Type B pancreatic cell (in vitro differentiated cells): ENCODE measurements at regions not wholly inside any gene's neighbourhood (a gene's known extent, or its start where the extent isn't known, plus 50 kb on each side); places are given as distances from the start of the nearest gene placed in this dataset.
"Not testable (repeated sequence)": the region's sequence is repeated elsewhere in the genome, so short reads cannot be mapped to it uniquely, and the experiment has no call there.

Experiments
- DNase-seq: peaks from one replicate; pipeline ENCODE4 v3.0.0; 2021; ENCODE audit warnings: mixed read lengths; ENCODE audit not compliant: unreplicated experiment; ENCODE audit errors: extremely low spot score
- H3K27ac Mint-ChIP-seq: 2 replicates; pipeline ENCODE4 v1.8.0; 2021; ENCODE audit warnings: mild to moderate bottlenecking, mixed read lengths
- H3K27me3 Mint-ChIP-seq: 2 replicates; pipeline ENCODE4 v1.8.0; 2021; ENCODE audit warnings: mixed read lengths
- H3K36me3 Mint-ChIP-seq: 2 replicates; pipeline ENCODE4 v1.8.0; 2021; ENCODE audit warnings: mixed read lengths
- H3K4me1 Mint-ChIP-seq: one replicate; pipeline ENCODE4 v1.8.0; 2021; ENCODE audit warnings: mixed read lengths; ENCODE audit not compliant: unreplicated experiment
- H3K4me3 Mint-ChIP-seq: 2 replicates; pipeline ENCODE4 v1.8.0; 2021; ENCODE audit warnings: mild to moderate bottlenecking, mixed read lengths
- H3K9me3 Mint-ChIP-seq: 2 replicates; pipeline ENCODE4 v1.8.0; 2021; ENCODE audit warnings: mixed read lengths

GRCh38 chr2:91559269-91559668, 2867.8 kb downstream of the RPIA start:
- not testable (repeated sequence) for H3K4me3 Mint-ChIP-seq, H3K27ac Mint-ChIP-seq, DNase-seq, H3K9me3 Mint-ChIP-seq, H3K36me3 Mint-ChIP-seq, H3K27me3 Mint-ChIP-seq, H3K4me1 Mint-ChIP-seq

- H3K27me3 Mint-ChIP-seq, H3K4me3 Mint-ChIP-seq, H3K27ac Mint-ChIP-seq, H3K4me1 Mint-ChIP-seq, H3K36me3 Mint-ChIP-seq, H3K9me3 Mint-ChIP-seq, DNase-seq: not testable (repeated sequence)
Observed at GRCh38 chr2:91559886-91560614, 2868.6 kb downstream of the RPIA start.

GRCh38 chr2:91562184-91562583, 2870.7 kb downstream of the RPIA start:
- H3K27me3 Mint-ChIP-seq, H3K9me3 Mint-ChIP-seq, H3K27ac Mint-ChIP-seq, H3K36me3 Mint-ChIP-seq, H3K4me3 Mint-ChIP-seq, DNase-seq, H3K4me1 Mint-ChIP-seq: not testable (repeated sequence)

GRCh38 chr2:91564700-91565099, 2873.2 kb downstream of the RPIA start:
- not testable (repeated sequence) for H3K4me1 Mint-ChIP-seq

GRCh38 chr2:91565689-91566430, 2874.4 kb downstream of the RPIA start:
- H3K4me3 Mint-ChIP-seq, H3K36me3 Mint-ChIP-seq, DNase-seq: not testable (repeated sequence)

More at GRCh38 chr2:91564700-91565099, 2873.2 kb downstream of the RPIA start:
- H3K27ac Mint-ChIP-seq, H3K36me3 Mint-ChIP-seq, DNase-seq, H3K27me3 Mint-ChIP-seq, H3K4me3 Mint-ChIP-seq, H3K9me3 Mint-ChIP-seq: not testable (repeated sequence)

GRCh38 chr2:91566611-91567010, 2875.1 kb downstream of the RPIA start:
- not testable (repeated sequence) for H3K36me3 Mint-ChIP-seq, H3K9me3 Mint-ChIP-seq, H3K4me3 Mint-ChIP-seq, H3K27ac Mint-ChIP-seq, H3K27me3 Mint-ChIP-seq, DNase-seq, H3K4me1 Mint-ChIP-seq

More at GRCh38 chr2:91565689-91566430, 2874.4 kb downstream of the RPIA start:
- not testable (repeated sequence) for H3K9me3 Mint-ChIP-seq, H3K4me1 Mint-ChIP-seq, H3K27me3 Mint-ChIP-seq, H3K27ac Mint-ChIP-seq

- not testable (repeated sequence) for H3K27ac Mint-ChIP-seq, H3K4me3 Mint-ChIP-seq, DNase-seq, H3K36me3 Mint-ChIP-seq, H3K27me3 Mint-ChIP-seq, H3K9me3 Mint-ChIP-seq, H3K4me1 Mint-ChIP-seq
Observed at GRCh38 chr2:91567546-91568335, 2876.3 kb downstream of the RPIA start.

GRCh38 chr2:91568391-91569338, 2877.2 kb downstream of the RPIA start:
- H3K9me3 Mint-ChIP-seq = peaks cover 11% of the 10 kb centered on the region

GRCh38 chr2:91571239-91571923, 2879.9 kb downstream of the RPIA start:
- not testable (repeated sequence) for H3K27ac Mint-ChIP-seq, DNase-seq, H3K27me3 Mint-ChIP-seq, H3K4me1 Mint-ChIP-seq, H3K36me3 Mint-ChIP-seq
- peaks cover 11% of the 10 kb centered on the region for H3K9me3 Mint-ChIP-seq
- peak overlapping the region; percentile 49 for H3K4me3 Mint-ChIP-seq

More at GRCh38 chr2:91568391-91569338, 2877.2 kb downstream of the RPIA start:
- not testable (repeated sequence) for H3K4me1 Mint-ChIP-seq, H3K27me3 Mint-ChIP-seq, H3K36me3 Mint-ChIP-seq, H3K4me3 Mint-ChIP-seq, H3K27ac Mint-ChIP-seq, DNase-seq

- H3K4me3 Mint-ChIP-seq, H3K27ac Mint-ChIP-seq, H3K36me3 Mint-ChIP-seq, H3K27me3 Mint-ChIP-seq, DNase-seq, H3K4me1 Mint-ChIP-seq: not testable (repeated sequence)
- H3K9me3 Mint-ChIP-seq = peaks cover 11% of the 10 kb centered on the region
Observed at GRCh38 chr2:91573018-91573417, 2881.5 kb downstream of the RPIA start.

- not testable (repeated sequence) for H3K27me3 Mint-ChIP-seq, H3K27ac Mint-ChIP-seq, H3K4me1 Mint-ChIP-seq, H3K4me3 Mint-ChIP-seq, DNase-seq, H3K36me3 Mint-ChIP-seq
- H3K9me3 Mint-ChIP-seq = peaks cover 11% of the 10 kb centered on the region
Observed at GRCh38 chr2:91573755-91574154, 2882.3 kb downstream of the RPIA start.

GRCh38 chr2:91574255-91574654, 2882.8 kb downstream of the RPIA start:
- not testable (repeated sequence) for H3K27me3 Mint-ChIP-seq, H3K27ac Mint-ChIP-seq, H3K36me3 Mint-ChIP-seq, H3K4me1 Mint-ChIP-seq, DNase-seq, H3K4me3 Mint-ChIP-seq
- H3K9me3 Mint-ChIP-seq = peaks cover 11% of the 10 kb centered on the region
